ENCODE measurements at regions not wholly inside any gene's neighbourhood (a gene's known extent, or its start where the extent isn't known, plus 50 kb on each side); places are given as distances from the start of the nearest gene placed in this dataset.

DNA sequence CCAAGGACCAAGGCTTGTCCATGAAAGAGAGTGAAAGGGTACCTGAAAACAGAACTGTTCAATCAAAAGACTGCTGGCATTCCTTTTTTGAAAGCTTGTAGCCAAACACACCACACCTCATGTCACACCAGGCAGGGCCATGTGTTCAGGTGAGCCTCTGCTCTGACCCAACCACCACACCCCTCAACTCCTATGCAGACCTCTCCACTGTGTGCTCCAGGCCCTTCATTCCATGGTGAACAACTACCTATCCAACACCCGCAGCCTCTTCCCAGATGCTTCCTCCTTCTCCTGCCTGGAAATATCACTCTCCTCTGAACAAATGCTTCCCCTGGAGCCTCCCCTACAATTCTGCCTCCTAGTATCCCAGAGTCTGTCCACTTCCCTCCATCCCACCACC is 166.6 kb downstream of the AVL9 start:
- H3K9me3 Mint-ChIP-seq (ENCODE audit: unreplicated experiment) = no peaks in the 10 kb centered on the region
- no peak overlapping the region for H3K4me3 Mint-ChIP-seq (ENCODE audit: unreplicated experiment)
- no peaks in the 10 kb centered on the region for H3K27me3 Mint-ChIP-seq (ENCODE audit: unreplicated experiment)
- no peak overlapping the region for H3K27ac Mint-ChIP-seq (ENCODE audit: unreplicated experiment)
- TF ChIP-seq, protein P1, sequence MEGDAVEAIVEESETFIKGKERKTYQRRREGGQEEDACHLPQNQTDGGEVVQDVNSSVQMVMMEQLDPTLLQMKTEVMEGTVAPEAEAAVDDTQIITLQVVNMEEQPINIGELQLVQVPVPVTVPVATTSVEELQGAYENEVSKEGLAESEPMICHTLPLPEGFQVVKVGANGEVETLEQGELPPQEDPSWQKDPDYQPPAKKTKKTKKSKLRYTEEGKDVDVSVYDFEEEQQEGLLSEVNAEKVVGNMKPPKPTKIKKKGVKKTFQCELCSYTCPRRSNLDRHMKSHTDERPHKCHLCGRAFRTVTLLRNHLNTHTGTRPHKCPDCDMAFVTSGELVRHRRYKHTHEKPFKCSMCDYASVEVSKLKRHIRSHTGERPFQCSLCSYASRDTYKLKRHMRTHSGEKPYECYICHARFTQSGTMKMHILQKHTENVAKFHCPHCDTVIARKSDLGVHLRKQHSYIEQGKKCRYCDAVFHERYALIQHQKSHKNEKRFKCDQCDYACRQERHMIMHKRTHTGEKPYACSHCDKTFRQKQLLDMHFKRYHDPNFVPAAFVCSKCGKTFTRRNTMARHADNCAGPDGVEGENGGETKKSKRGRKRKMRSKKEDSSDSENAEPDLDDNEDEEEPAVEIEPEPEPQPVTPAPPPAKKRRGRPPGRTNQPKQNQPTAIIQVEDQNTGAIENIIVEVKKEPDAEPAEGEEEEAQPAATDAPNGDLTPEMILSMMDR (IDR thresholded peaks at IDR 0.05) = no peak
- no peaks in the 10 kb centered on the region for H3K36me3 Mint-ChIP-seq (ENCODE audit: unreplicated experiment)
- no peak for DNase-seq (ENCODE audit: extremely low spot score, unreplicated experiment)
- H3K4me1 Mint-ChIP-seq (ENCODE audit: unreplicated experiment) = peaks cover 20% of the 10 kb centered on the region

DNA sequence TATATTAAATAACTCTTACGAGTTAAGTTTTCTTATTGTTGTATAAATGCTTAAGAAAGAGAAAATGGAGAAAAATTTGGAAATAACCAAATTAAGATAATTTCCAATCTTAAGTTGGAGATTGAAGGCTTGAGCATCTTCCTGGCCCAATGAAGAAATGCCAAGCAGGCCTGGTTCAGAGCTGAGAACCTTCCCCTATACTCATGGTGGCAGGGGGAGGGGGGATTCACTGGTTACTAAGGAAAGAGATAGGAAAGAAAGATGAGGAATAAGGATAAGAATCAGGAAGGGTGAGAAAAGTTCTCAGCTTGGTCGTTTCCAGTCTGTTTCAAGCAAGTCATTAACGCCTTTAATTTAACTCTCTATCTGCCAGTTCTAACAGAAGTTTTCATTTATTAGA is 166.2 kb downstream of the AVL9 start:
- no peak for DNase-seq (ENCODE audit: extremely low spot score, unreplicated experiment)
- Mint-ChIP-seq H3K36me3 (ENCODE audit: unreplicated experiment) (no peaks in the 10 kb centered on the region), H3K27me3 (ENCODE audit: unreplicated experiment) (no peaks in the 10 kb centered on the region), H3K4me1 (ENCODE audit: unreplicated experiment) (peaks cover 20% of the 10 kb centered on the region), H3K4me3 (ENCODE audit: unreplicated experiment) (no peak overlapping the region), H3K9me3 (ENCODE audit: unreplicated experiment) (no peaks in the 10 kb centered on the region), H3K27ac (ENCODE audit: unreplicated experiment) (no peak overlapping the region)
- TF ChIP-seq, protein P1 (IDR thresholded peaks at IDR 0.05) = no peak

DNA sequence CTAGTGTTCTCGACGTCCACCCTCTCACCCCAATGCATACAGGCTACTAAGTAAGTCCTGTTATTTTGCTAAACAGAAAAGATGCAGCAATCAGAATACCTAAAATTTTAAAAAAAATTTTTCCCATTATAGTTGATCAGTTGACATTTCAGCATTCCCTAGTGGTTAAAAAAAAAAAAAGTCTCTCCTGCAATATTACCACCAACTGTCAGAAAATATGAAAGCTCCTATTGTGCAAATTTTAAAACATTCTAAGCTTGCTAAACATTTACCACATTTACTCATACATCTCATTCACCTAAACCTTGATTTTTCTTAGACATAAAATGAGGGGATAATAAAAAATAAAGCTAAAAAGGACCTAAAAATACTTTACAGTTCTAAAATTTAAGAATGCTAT is 165.6 kb downstream of the AVL9 start:
- no peaks in the 10 kb centered on the region for H3K27me3 Mint-ChIP-seq (ENCODE audit: unreplicated experiment)
- H3K4me3 Mint-ChIP-seq (ENCODE audit: unreplicated experiment) = no peak overlapping the region
- no peaks in the 10 kb centered on the region for H3K9me3 Mint-ChIP-seq (ENCODE audit: unreplicated experiment)
- TF ChIP-seq, protein P1 (IDR thresholded peaks at IDR 0.05) = no peak
- H3K4me1 Mint-ChIP-seq (ENCODE audit: unreplicated experiment) = peaks cover 20% of the 10 kb centered on the region
- no peak for DNase-seq (ENCODE audit: extremely low spot score, unreplicated experiment)
- H3K36me3 Mint-ChIP-seq (ENCODE audit: unreplicated experiment) = no peaks in the 10 kb centered on the region
- H3K27ac Mint-ChIP-seq (ENCODE audit: unreplicated experiment) = no peak overlapping the region

- H3K4me1 Mint-ChIP-seq (ENCODE audit: unreplicated experiment) = peaks cover 20% of the 10 kb centered on the region
- no peak for DNase-seq (ENCODE audit: extremely low spot score, unreplicated experiment)
These were observed 164.6 kb downstream of the AVL9 start for GRCh38 chr7:32659853-32660252.

GRCh38 chr7:32658467-32658869 is 163.2 kb downstream of the AVL9 start:
- no peak overlapping the region for H3K4me3 Mint-ChIP-seq (ENCODE audit: unreplicated experiment)
- peaks cover 20% of the 10 kb centered on the region for H3K4me1 Mint-ChIP-seq (ENCODE audit: unreplicated experiment)
- no peaks in the 10 kb centered on the region for H3K36me3 Mint-ChIP-seq (ENCODE audit: unreplicated experiment)
- peak overlapping the region; percentile 69 for H3K27ac Mint-ChIP-seq (ENCODE audit: unreplicated experiment)
- no peaks in the 10 kb centered on the region for H3K27me3 Mint-ChIP-seq (ENCODE audit: unreplicated experiment)
- TF ChIP-seq, protein P1 (IDR thresholded peaks at IDR 0.05) = no peak
- DNase-seq (ENCODE audit: extremely low spot score, unreplicated experiment) = no peak
- H3K9me3 Mint-ChIP-seq (ENCODE audit: unreplicated experiment) = no peaks in the 10 kb centered on the region

More at GRCh38 chr7:32659853-32660252, 164.6 kb downstream of the AVL9 start:
- no peak overlapping the region for H3K27ac Mint-ChIP-seq (ENCODE audit: unreplicated experiment)
- H3K36me3 Mint-ChIP-seq (ENCODE audit: unreplicated experiment) = no peaks in the 10 kb centered on the region
- H3K27me3 Mint-ChIP-seq (ENCODE audit: unreplicated experiment) = no peaks in the 10 kb centered on the region
- H3K4me3 Mint-ChIP-seq (ENCODE audit: unreplicated experiment) = no peak overlapping the region
- H3K9me3 Mint-ChIP-seq (ENCODE audit: unreplicated experiment) = no peaks in the 10 kb centered on the region
- TF ChIP-seq, protein P1 (IDR thresholded peaks at IDR 0.05) = no peak
